ENCODE measurements at regions not wholly inside any gene's neighbourhood (a gene's known extent, or its start where the extent isn't known, plus 50 kb on each side); places are given as distances from the start of the nearest gene placed in this dataset.

GRCh38 chr15:93703092-93703739, 528.1 kb upstream of the MCTP2 start:
- in situ Hi-C loops (cut with MboI; ENCODE audit: low pct_unique_long_range_greater_than_20kb, low sequenced_read_pairs, unreplicated experiment) = no loop called here
- no peak for DNase-seq (ENCODE audit: low spot score)
- TF ChIP-seq CTCF (IDR thresholded peaks at IDR 0.05; ENCODE audit: extremely low read depth, insufficient read depth, missing control alignments) = no peak

- in situ Hi-C loops (cut with MboI; ENCODE audit: low pct_unique_long_range_greater_than_20kb, low sequenced_read_pairs, unreplicated experiment) = no loop called here
- TF ChIP-seq CTCF (IDR thresholded peaks at IDR 0.05; ENCODE audit: extremely low read depth, insufficient read depth, missing control alignments) = no peak
- no peak for DNase-seq (ENCODE audit: low spot score)
Measured at GRCh38 chr15:93700051-93700450, 531.3 kb upstream of the MCTP2 start.

GRCh38 chr15:93694033-93694432, 537.3 kb upstream of the MCTP2 start:
- in situ Hi-C loops (cut with MboI; ENCODE audit: low pct_unique_long_range_greater_than_20kb, low sequenced_read_pairs, unreplicated experiment) = no loop called here
- TF ChIP-seq CTCF (IDR thresholded peaks at IDR 0.05; ENCODE audit: extremely low read depth, insufficient read depth, missing control alignments) = no peak

GRCh38 chr15:93683651-93684050, 547.7 kb upstream of the MCTP2 start:
- in situ Hi-C loops (cut with MboI; ENCODE audit: low pct_unique_long_range_greater_than_20kb, low sequenced_read_pairs, unreplicated experiment) = no loop called here
- DNase-seq (ENCODE audit: low spot score) = no peak
- no peak for TF ChIP-seq CTCF (IDR thresholded peaks at IDR 0.05; ENCODE audit: extremely low read depth, insufficient read depth, missing control alignments)

More at GRCh38 chr15:93694033-93694432, 537.3 kb upstream of the MCTP2 start:
- DNase-seq (ENCODE audit: low spot score) = no peak

GRCh38 chr15:93671387-93671943, 559.9 kb upstream of the MCTP2 start:
- no peak for DNase-seq (ENCODE audit: low spot score)
- in situ Hi-C loops (cut with MboI; ENCODE audit: low pct_unique_long_range_greater_than_20kb, low sequenced_read_pairs, unreplicated experiment) = no loop called here
- TF ChIP-seq CTCF (IDR thresholded peaks at IDR 0.05; ENCODE audit: extremely low read depth, insufficient read depth, missing control alignments) = no peak

GRCh38 chr15:93670931-93671330, 560.4 kb upstream of the MCTP2 start:
- in situ Hi-C loops (cut with MboI; ENCODE audit: low pct_unique_long_range_greater_than_20kb, low sequenced_read_pairs, unreplicated experiment) = no loop called here
- DNase-seq (ENCODE audit: low spot score) = no peak
- TF ChIP-seq CTCF (IDR thresholded peaks at IDR 0.05; ENCODE audit: extremely low read depth, insufficient read depth, missing control alignments) = no peak

Data from GM13977 (cell line).